K562 (cell line): ENCODE measurements at regions not wholly inside any gene's neighbourhood (a gene's known extent, or its start where the extent isn't known, plus 50 kb on each side); places are given as distances from the start of the nearest gene placed in this dataset.
A peak's percentile ranks its signal among the peaks of the same experiment; 100 is the strongest.
"Not testable (repeated sequence)": the region's sequence is repeated elsewhere in the genome, so short reads cannot be mapped to it uniquely, and the experiment has no call there.

ENCODE experiments used
- ATAC-seq: fragments of 200-7000 bp; cut with Tn5 transposase; 3 replicates; pipeline ENCODE4 v1.9.1; 2020; ENCODE audit warnings: moderate library complexity
- BruUV-seq: library from RNA; stranded (reverse); fragments of 400-500 nt; replicated peaks from 2 replicates; lab custom pipeline; 2021; lab: Mats Ljungman, UMichigan
- CTCF ChIA-PET: fragments of 300-600 bp; formaldehyde crosslinking; extraction: SDS; loops from one replicate; lab custom pipeline; 2021; ENCODE audit warnings: low intra/inter-chr PET ratio; lab: Yijun Ruan, JAX
- POLR2A ChIA-PET: fragments of 300-600, 350-650 bp; sonication (Branson Sonifier 250); formaldehyde crosslinking; extraction: SDS; loops from one replicate; lab custom pipeline; 2021; ENCODE audit warnings: antibody characterized with exemption, inconsistent platforms; lab: Yijun Ruan, JAX
- DNase-seq, 4 experiments: peaks; one replicate each; pipeline versions ENCODE4 v3.0.0 to v3.0.0-alpha.2; 2011 to 2018; ENCODE audit warnings: low spot score in 3 of 4, mixed read lengths in 3 of 4; ENCODE audit errors: extremely low read depth in 1 of 4
- FAIRE-seq: peaks from 2 replicates; lab custom pipeline; 2011; peaks lifted over from hg19 to GRCh38; lab: Jason Lieb, UNC
- H2AFZ ChIP-seq: 2 replicates; pipeline ENCODE4 v1.6.0; 2011; ENCODE audit warnings: low read depth, low read length, control low read depth, inconsistent platforms
- H3K27ac ChIP-seq: fragments of 200-600 bp; 3 replicates; pipeline ENCODE4 v1.8.0; 2011; ENCODE audit warnings: low read depth, mild to moderate bottlenecking, control low read depth, inconsistent platforms, low read length, moderate library complexity, mixed read lengths; ENCODE audit errors: extremely low read depth
- H3K27me3 ChIP-seq, 2 experiments: fragments of 300-600 bp in 1 of 2; 2 replicates in 1 of 2; 3 replicates in 1 of 2; pipeline versions ENCODE4 v1.6.0 to v1.8.0; 2011; ENCODE audit warnings: inconsistent platforms in 2 of 2, low read length in 2 of 2, mild to moderate bottlenecking in 1 of 2, mixed read lengths in 1 of 2, moderate library complexity in 1 of 2; ENCODE audit not compliant: control insufficient read depth in 2 of 2, insufficient read depth in 2 of 2
- H3K36me3 ChIP-seq: fragments of 300-600 bp; 3 replicates; pipeline ENCODE4 v1.8.0; 2011; ENCODE audit warnings: mild to moderate bottlenecking, low read length, inconsistent platforms; ENCODE audit not compliant: control insufficient read depth, insufficient read depth
- H3K4me1 ChIP-seq, 2 experiments: fragments of 200-600 bp in 1 of 2; replicated peaks in 1 of 2; 2 replicates in 1 of 2; 3 replicates in 1 of 2; pipeline versions ENCODE4 v1.5.1 to v1.8.0; 2011; ENCODE audit warnings: inconsistent platforms in 2 of 2, low read length in 2 of 2, mild to moderate bottlenecking in 1 of 2, mixed read lengths in 1 of 2, moderate library complexity in 1 of 2; ENCODE audit not compliant: control insufficient read depth in 2 of 2, insufficient read depth in 2 of 2
- H3K4me2 ChIP-seq: 2 replicates; pipeline ENCODE4 v1.6.1; 2011; ENCODE audit warnings: low read length, control low read depth, inconsistent platforms, mixed read lengths; ENCODE audit not compliant: insufficient read depth
- H3K4me3 ChIP-seq: fragments of 200-600 bp; sonication (generic), shearing (Covaris generic); 2 replicates; pipeline ENCODE4 v1.5.1; 2016; ENCODE audit warnings: control low read depth, inconsistent platforms
- H3K79me2 ChIP-seq: fragments of 200-600 bp; 3 replicates; pipeline ENCODE4 v1.8.0; 2011; ENCODE audit warnings: low read length, inconsistent platforms; ENCODE audit not compliant: control insufficient read depth, insufficient read depth
- H3K9ac ChIP-seq, 2 experiments: 2 replicates each; pipeline versions ENCODE4 v1.6.0 to v1.6.1; 2011; ENCODE audit warnings: low read depth in 2 of 2, low read length in 2 of 2, control low read depth in 1 of 2, inconsistent platforms in 1 of 2, mild to moderate bottlenecking in 1 of 2, mixed read lengths in 1 of 2; ENCODE audit not compliant: insufficient read depth in 1 of 2
- H3K9me1 ChIP-seq: one replicate; pipeline ENCODE4 v1.6.0; 2011; ENCODE audit warnings: inconsistent platforms, mild to moderate bottlenecking, low read length, moderate library complexity; ENCODE audit not compliant: control insufficient read depth, insufficient read depth
- H3K9me3 ChIP-seq: replicated peaks from 2 replicates; pipeline ENCODE4 v1.5.1; 2011; ENCODE audit warnings: low read depth, low read length, inconsistent platforms; ENCODE audit not compliant: control insufficient read depth, insufficient read depth
- H4K20me1 ChIP-seq: replicated peaks from 2 replicates; pipeline ENCODE4 v1.6.1; 2011; ENCODE audit warnings: low read length, inconsistent platforms, mixed read lengths; ENCODE audit not compliant: control insufficient read depth, insufficient read depth
- HDAC8 ChIP-seq: fragments of 450-650 bp; IDR thresholded peaks from 2 replicates; pipeline ENCODE4 v1.6.1; 2016; ENCODE audit warnings: mild to moderate bottlenecking, missing genetic modification characterization, moderate library complexity, missing compliant biosample characterization
- MAFF ChIP-seq: IDR thresholded peaks from 2 replicates; pipeline ENCODE4 v1.6.1; 2012; ENCODE audit warnings: low read length, improper control_type of control experiment
- MAFG ChIP-seq: fragments of 450-650 bp; conservative IDR thresholded peaks from 2 replicates; pipeline ENCODE4 v1.6.1; 2016; ENCODE audit warnings: missing genetic modification characterization, missing compliant biosample characterization
- MAFK ChIP-seq: IDR thresholded peaks from 2 replicates; pipeline ENCODE4 v1.6.1; 2011; ENCODE audit warnings: low read length, improper control_type of control experiment
- MCM2 ChIP-seq: fragments of 450-650 bp; IDR thresholded peaks from 2 replicates; pipeline ENCODE4 v1.6.1; 2017; ENCODE audit warnings: low read depth, mild to moderate bottlenecking
- NR4A1 ChIP-seq, 2 experiments: fragments of 250-450 bp in 1 of 2; fragments of 450-650 bp in 1 of 2; sonication (Bioruptor Pico) in 1 of 2; IDR thresholded peaks; 2 replicates each; pipeline versions ENCODE4 v1.4.0 to v1.6.1; 2016 to 2020; ENCODE audit warnings: mild to moderate bottlenecking in 2 of 2, missing compliant biosample characterization in 1 of 2, missing genetic modification characterization in 1 of 2, moderate library complexity in 1 of 2
- ZNF316 ChIP-seq: fragments of 450-650 bp; IDR thresholded peaks from 2 replicates; pipeline ENCODE4 v1.6.1; 2016
- WGBS: fragments of 100-300 bp; shearing (Covaris generic); methylation state at CpG from one replicate; pipeline ENCODE4 v1.1.6; 2016; ENCODE audit warnings: low coverage, mixed read lengths; ENCODE audit not compliant: insufficient coverage; ENCODE audit errors: missing lambda C conversion rate; 5-methylcytosine and 5-hydroxymethylcytosine counted together
- in situ Hi-C: fragments of 300-500 bp; cut with MboI; formaldehyde crosslinking; loops from 4 replicates; pipeline ENCODE4 v1.15.0; 2018; ENCODE audit warnings: inconsistent platforms, mixed read lengths
- intact Hi-C: fragments of 100-400 bp; cut with micrococcal nuclease; formaldehyde crosslinking; loops from 2 replicates; pipeline ENCODE4 v1.14.2; 2022
- TF ChIP-seq, protein P1 (sequence below): fragments of 250-450 bp; sonication (Bioruptor Pico); IDR thresholded peaks from 2 replicates; pipeline ENCODE4 v1.5.0; 2020; ENCODE audit warnings: mild to moderate bottlenecking, borderline replicate concordance

DNA sequence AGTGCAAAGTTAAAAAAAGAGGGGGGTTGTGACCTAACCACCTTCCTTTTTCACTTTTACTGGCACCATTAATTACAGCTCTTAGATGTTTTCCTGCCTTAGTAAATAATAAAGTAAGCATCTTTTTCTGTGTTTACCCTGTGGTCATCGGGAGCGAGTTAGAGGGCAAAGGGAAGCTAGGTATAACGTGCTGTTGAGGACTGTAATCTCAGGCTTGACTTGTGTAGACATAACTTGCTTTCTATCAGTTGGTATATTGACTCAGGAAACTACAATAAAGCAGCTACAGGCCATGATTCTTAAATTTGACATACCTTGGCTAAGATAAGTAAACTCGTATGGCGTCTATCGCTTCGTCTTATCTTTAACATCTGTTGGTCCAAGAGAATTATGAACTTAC, 509.8 kb upstream of the CHD1 start (continued):
- TF ChIP-seq, protein P1, sequence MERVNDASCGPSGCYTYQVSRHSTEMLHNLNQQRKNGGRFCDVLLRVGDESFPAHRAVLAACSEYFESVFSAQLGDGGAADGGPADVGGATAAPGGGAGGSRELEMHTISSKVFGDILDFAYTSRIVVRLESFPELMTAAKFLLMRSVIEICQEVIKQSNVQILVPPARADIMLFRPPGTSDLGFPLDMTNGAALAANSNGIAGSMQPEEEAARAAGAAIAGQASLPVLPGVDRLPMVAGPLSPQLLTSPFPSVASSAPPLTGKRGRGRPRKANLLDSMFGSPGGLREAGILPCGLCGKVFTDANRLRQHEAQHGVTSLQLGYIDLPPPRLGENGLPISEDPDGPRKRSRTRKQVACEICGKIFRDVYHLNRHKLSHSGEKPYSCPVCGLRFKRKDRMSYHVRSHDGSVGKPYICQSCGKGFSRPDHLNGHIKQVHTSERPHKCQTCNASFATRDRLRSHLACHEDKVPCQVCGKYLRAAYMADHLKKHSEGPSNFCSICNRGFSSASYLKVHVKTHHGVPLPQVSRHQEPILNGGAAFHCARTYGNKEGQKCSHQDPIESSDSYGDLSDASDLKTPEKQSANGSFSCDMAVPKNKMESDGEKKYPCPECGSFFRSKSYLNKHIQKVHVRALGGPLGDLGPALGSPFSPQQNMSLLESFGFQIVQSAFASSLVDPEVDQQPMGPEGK (CRISPR knock-in tag), result no peak
- no peak for TF ChIP-seq MCM2

DNA sequence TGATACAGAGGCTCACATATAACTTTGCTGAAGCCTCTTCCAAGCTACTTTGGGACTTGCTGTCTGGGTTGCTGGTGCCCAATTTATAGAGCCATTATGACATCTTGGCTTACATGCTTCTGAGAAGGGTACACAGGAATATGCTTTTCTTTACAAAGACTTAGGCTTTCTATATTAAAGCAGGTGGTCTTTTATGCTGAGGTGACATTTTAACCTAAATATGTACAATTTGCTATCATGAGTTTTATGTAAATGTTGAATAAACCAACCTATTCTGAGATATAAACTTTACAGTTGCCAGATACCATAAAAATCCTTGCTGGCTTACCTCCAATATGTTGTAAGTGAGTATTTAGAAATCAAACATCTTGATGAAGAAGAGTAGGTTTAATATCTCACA, 509.2 kb upstream of the CHD1 start:
- H3K36me3 ChIP-seq, result no peaks in the 10 kb centered on the region
- in situ Hi-C loops (loop anchor here (10.0 kb wide), 1 partner anchor 897 kb away; no protein-coding TSS in a partner anchor), intact Hi-C loops (no loop called here)
- H3K79me2 ChIP-seq, result no peaks in the 10 kb centered on the region
- H3K27me3 ChIP-seq, result no peaks in the 10 kb centered on the region
- H3K9me3 ChIP-seq, result no peaks in the 10 kb centered on the region
- ATAC-seq (no peak), DNase-seq (no peak), FAIRE-seq (no peak)
- H3K4me1 ChIP-seq, result no peaks in the 10 kb centered on the region
- no peaks in the 10 kb centered on the region for H4K20me1 ChIP-seq
- no peak overlapping the region for H2AFZ ChIP-seq
- TF ChIP-seq MAFF, result peak; percentile 40; the same call in 1 of the 2 replicates
- no peak for TF ChIP-seq HDAC8 (tag)
- 0 out of 2 replicates have a peak, but pooled peaks have one; percentile 11 for TF ChIP-seq MAFK
- peak; percentile 40; the same call in 1 of the 2 replicates for TF ChIP-seq ZNF316
- TF ChIP-seq MAFG, result 0 out of 2 replicates have a peak, but pooled peaks have one; percentile 17
- no peak for TF ChIP-seq NR4A1 (CRISPR knock-in tag; IDR thresholded peaks at IDR 0.05)
- no peak for TF ChIP-seq NR4A1 (tag; IDR thresholded peaks at IDR 0.05)
- no TSS peak for BruUV-seq
- H3K4me3 ChIP-seq, result no peak overlapping the region
- no peaks in the 10 kb centered on the region for H3K9me1 ChIP-seq
- POLR2A ChIA-PET, result interaction anchor here (0.7 kb wide), 1 partner anchor 386 kb away, joined by 4 read pairs; no protein-coding TSS in a partner anchor
- no peak overlapping the region for H3K27ac ChIP-seq
- CTCF ChIA-PET, result no interaction called here
- no peak overlapping the region for H3K4me2 ChIP-seq
- H3K9ac ChIP-seq, result no peak overlapping the region

DNA sequence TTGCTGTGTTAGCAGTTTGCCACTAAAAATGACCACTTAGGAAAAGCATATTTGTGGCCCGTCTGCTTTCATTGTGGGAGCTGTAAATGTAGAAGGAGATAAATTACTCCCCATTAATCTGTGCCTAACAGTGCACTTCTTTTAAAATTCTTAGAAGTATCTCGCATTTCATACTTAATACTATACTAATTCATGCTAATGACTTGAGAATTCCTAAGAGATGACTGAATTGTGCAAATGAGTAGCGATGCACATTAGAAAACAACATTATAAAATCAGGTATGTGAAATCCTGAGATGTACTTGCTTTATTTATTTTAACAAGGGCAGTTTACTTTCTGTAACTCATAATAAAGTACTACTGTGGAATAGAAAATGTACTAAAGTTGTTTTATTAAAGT, 494.6 kb upstream of the CHD1 start:
- H3K27ac ChIP-seq, H3K36me3 ChIP-seq, in situ Hi-C loops, CTCF ChIA-PET, intact Hi-C loops, BruUV-seq, H3K4me1 ChIP-seq, H3K79me2 ChIP-seq, POLR2A ChIA-PET, H3K4me2 ChIP-seq, H3K9me1 ChIP-seq, ATAC-seq, H4K20me1 ChIP-seq, DNase-seq, H3K4me3 ChIP-seq, H2AFZ ChIP-seq, FAIRE-seq, H3K9me3 ChIP-seq, H3K9ac ChIP-seq, H3K27me3 ChIP-seq: not testable (repeated sequence)
- no CpG with 5 or more reads among the region's 3 CpGs for WGBS
